GM12891 (cell line): ENCODE measurements at regions not wholly inside any gene's neighbourhood (a gene's known extent, or its start where the extent isn't known, plus 50 kb on each side); places are given as distances from the start of the nearest gene placed in this dataset.

Source experiments
- PAX5 ChIP-seq: IDR thresholded peaks from 2 replicates; pipeline ENCODE4 v1.6.1; 2011; ENCODE audit warnings: low read length, moderate library complexity, mild to moderate bottlenecking; ENCODE audit not compliant: insufficient read depth, severe bottlenecking
- POLR2A ChIP-seq: IDR thresholded peaks from 2 replicates; pipeline ENCODE4 v1.6.1; 2011; ENCODE audit warnings: low read depth, low read length, control low read depth
- POLR2AphosphoS5 ChIP-seq: IDR thresholded peaks from 2 replicates; pipeline ENCODE4 v1.6.1; 2011; ENCODE audit warnings: low read depth, low read length, control low read depth
- SPI1 ChIP-seq: IDR thresholded peaks from 2 replicates; pipeline ENCODE4 v1.6.1; 2011; ENCODE audit warnings: low read depth, low read length, control low read depth
- TAF1 ChIP-seq: IDR thresholded peaks from 2 replicates; pipeline ENCODE4 v1.6.1; 2011; ENCODE audit warnings: low read depth, low read length, control low read depth

DNA sequence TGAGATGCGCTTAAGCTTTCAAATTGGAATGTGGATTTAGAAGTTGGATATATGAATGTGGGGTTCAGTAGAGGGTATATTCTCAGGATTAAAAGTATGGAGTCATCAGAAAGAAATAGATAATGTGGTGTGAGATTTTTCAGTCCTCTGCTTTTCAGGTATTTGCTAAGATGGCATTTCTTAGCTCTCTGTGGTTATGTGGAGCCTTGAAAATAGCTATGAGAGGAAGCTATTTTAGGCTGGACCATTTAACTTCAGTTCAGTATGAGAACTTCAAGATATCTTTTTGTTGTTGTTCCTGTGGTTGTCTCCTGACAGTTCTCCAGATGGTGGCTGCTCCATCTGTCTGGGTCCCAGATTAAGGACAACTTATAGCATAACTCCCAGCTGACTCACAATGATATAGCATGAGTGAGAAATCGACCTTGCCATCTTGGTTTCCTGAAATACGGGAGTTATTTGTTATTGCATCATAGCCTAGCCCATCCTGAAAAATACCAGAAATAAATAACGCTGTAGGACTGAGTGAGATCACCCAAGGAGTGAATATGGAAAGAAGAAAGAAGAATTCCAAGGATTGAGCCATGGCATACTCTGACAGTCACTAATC lies 461.5 kb downstream of the ANXA1 start:
- no peak for TF ChIP-seq POLR2AphosphoS5
- TF ChIP-seq POLR2A: no peak
- TF ChIP-seq SPI1: no peak
- TF ChIP-seq TAF1: no peak
- no peak for TF ChIP-seq PAX5
